ENCODE measurements at regions not wholly inside any gene's neighbourhood (a gene's known extent, or its start where the extent isn't known, plus 50 kb on each side); places are given as distances from the start of the nearest gene placed in this dataset.

GRCh38 chr6:21740376-21741124 lies 147.0 kb downstream of the SOX4 start:
- Mint-ChIP-seq H3K27me3 (ENCODE audit: low read depth, unreplicated experiment) (no peaks in the 10 kb centered on the region), H3K9me3 (ENCODE audit: unreplicated experiment) (no peaks in the 10 kb centered on the region), H3K4me3 (ENCODE audit: unreplicated experiment) (no peak overlapping the region), H3K27ac (ENCODE audit: unreplicated experiment) (peak overlapping the region; percentile 83), H3K36me3 (ENCODE audit: low read depth, unreplicated experiment) (peaks cover 2% of the 10 kb centered on the region), H3K4me1 (ENCODE audit: low read depth, unreplicated experiment) (peaks cover 46% of the 10 kb centered on the region)
- Histone ChIP-seq H3K79me2 (ENCODE audit: insufficient read depth, low read length) (peaks cover 52% of the 10 kb centered on the region), H3K9ac (ENCODE audit: low read length) (peak overlapping the region; percentile 66), H3K27me3 (ENCODE audit: insufficient read depth, low read length) (no peaks in the 10 kb centered on the region), H3K9me3 (ENCODE audit: insufficient read depth, low read depth, low read length) (no peaks in the 10 kb centered on the region), H3K4me3 (ENCODE audit: insufficient read depth, low read depth, low read length) (no peak overlapping the region), H4K20me1 (ENCODE audit: insufficient read depth, low read length) (no peaks in the 10 kb centered on the region), H3K27ac (ENCODE audit: low read depth, low read length) (peak overlapping the region; percentile 76), H3K36me3 (ENCODE audit: insufficient read depth, low read length) (no peaks in the 10 kb centered on the region), H3K4me1 (ENCODE audit: insufficient read depth, low read length) (peaks cover 41% of the 10 kb centered on the region), H2AFZ (ENCODE audit: low read depth, low read length) (no peak overlapping the region), H3K4me2 (ENCODE audit: low read length) (peak overlapping the region; percentile 71)
- no peak for FAIRE-seq
- TF ChIP-seq CTCF (IDR thresholded peaks at IDR 0.05; ENCODE audit: insufficient read depth, low read depth, low read length) (no peak), EZH2 (IDR thresholded peaks at IDR 0.05; ENCODE audit: insufficient read depth, low read length) (no peak)
- peak; percentile 92 for DNase-seq (ENCODE audit: low read depth)

- H3K9me3 Mint-ChIP-seq (ENCODE audit: unreplicated experiment) = no peaks in the 10 kb centered on the region
- no peaks in the 10 kb centered on the region for H3K27me3 ChIP-seq (ENCODE audit: insufficient read depth, low read length)
- H4K20me1 ChIP-seq (ENCODE audit: insufficient read depth, low read length) = no peaks in the 10 kb centered on the region
- H3K4me1 Mint-ChIP-seq (ENCODE audit: low read depth, unreplicated experiment) = peaks cover 46% of the 10 kb centered on the region
- peak overlapping the region; percentile 76 for H3K27ac ChIP-seq (ENCODE audit: low read depth, low read length)
- no peak overlapping the region for H2AFZ ChIP-seq (ENCODE audit: low read depth, low read length)
- peak overlapping the region; percentile 71 for H3K4me2 ChIP-seq (ENCODE audit: low read length)
- peaks cover 2% of the 10 kb centered on the region for H3K36me3 Mint-ChIP-seq (ENCODE audit: low read depth, unreplicated experiment)
- H3K27ac Mint-ChIP-seq (ENCODE audit: unreplicated experiment) = peak overlapping the region; percentile 83
- DNase-seq (ENCODE audit: low read depth) (peak; percentile 51), FAIRE-seq (no peak)
- H3K4me1 ChIP-seq (ENCODE audit: insufficient read depth, low read length) = peaks cover 41% of the 10 kb centered on the region
- H3K79me2 ChIP-seq (ENCODE audit: insufficient read depth, low read length) = peaks cover 48% of the 10 kb centered on the region
- peak overlapping the region; percentile 66 for H3K9ac ChIP-seq (ENCODE audit: low read length)
- H3K4me3 Mint-ChIP-seq (ENCODE audit: unreplicated experiment) = peak overlapping the region; percentile 71
- no peak for TF ChIP-seq CTCF (IDR thresholded peaks at IDR 0.05; ENCODE audit: insufficient read depth, low read depth, low read length)
- TF ChIP-seq EZH2 (IDR thresholded peaks at IDR 0.05; ENCODE audit: insufficient read depth, low read length) = no peak
- H3K9me3 ChIP-seq (ENCODE audit: insufficient read depth, low read depth, low read length) = no peaks in the 10 kb centered on the region
- no peaks in the 10 kb centered on the region for H3K36me3 ChIP-seq (ENCODE audit: insufficient read depth, low read length)
- no peaks in the 10 kb centered on the region for H3K27me3 Mint-ChIP-seq (ENCODE audit: low read depth, unreplicated experiment)
- no peak overlapping the region for H3K4me3 ChIP-seq (ENCODE audit: insufficient read depth, low read depth, low read length)
These were observed 147.9 kb downstream of the SOX4 start for GRCh38 chr6:21741221-21742109.
